ENCODE measurements at regions not wholly inside any gene's neighbourhood (a gene's known extent, or its start where the extent isn't known, plus 50 kb on each side); places are given as distances from the start of the nearest gene placed in this dataset.

GRCh38 chr15:45743426-45744235 lies 108.8 kb downstream of the SQOR start:
- no peak overlapping the region for H2BK5ac ChIP-seq (ENCODE audit: low read depth, low read length)
- H2BK15ac ChIP-seq (ENCODE audit: low read length): no peak overlapping the region
- POLR2A ChIA-PET (ENCODE audit: partially characterized antibody): no interaction called here
- CTCF ChIA-PET (ENCODE audit: partially characterized antibody): interaction anchor here (0.8 to 1.4 kb wide), 5 partner anchors 14 to 46 kb away, joined by 3 to 4 read pairs (median 3); no protein-coding TSS in a partner anchor
- H2AFZ ChIP-seq (ENCODE audit: low read length): no peak overlapping the region
- H2BK120ac ChIP-seq (replicated peaks; ENCODE audit: low read depth, low read length): no peak overlapping the region
- H3K27me3 ChIP-seq (replicated peaks in 1 of 4; ENCODE audit: control insufficient read depth in 3 of 4, extremely low read depth in 1 of 4, insufficient read depth in 3 of 4, low read length in 3 of 4): no peaks in the 10 kb centered on the region
- H3K27ac ChIP-seq (ENCODE audit: low read depth, low read length): no peak overlapping the region
- no peak for FAIRE-seq
- no peak for DNase-seq (ENCODE audit: low read depth in 1 of 2, low spot score in 2 of 2)
- no peaks in the 10 kb centered on the region for H3K79me1 ChIP-seq (ENCODE audit: low read depth, low read length)
- no peak overlapping the region for H3K14ac ChIP-seq (ENCODE audit: insufficient read length)
- WGBS, 2 experiments (ENCODE audit: extremely low coverage in 1 of 2, insufficient coverage in 1 of 2, insufficient read length in 1 of 2, insufficient replicate concordance in 2 of 2, low coverage in 1 of 2, low lambda C conversion rate in 2 of 2, missing lambda C conversion rate in 1 of 2): 70% methylated on average over 16 of the region's 16 CpGs; no CpG with 5 or more reads in 1 of the 2 experiments
- H2AK5ac ChIP-seq (ENCODE audit: low read depth, low read length): no peak overlapping the region
- H4K8ac ChIP-seq (ENCODE audit: extremely low read depth, insufficient read depth, low read length): no peak overlapping the region
- H4K20me1 ChIP-seq (replicated peaks in 1 of 2; ENCODE audit: control insufficient read depth in 1 of 2, insufficient read depth in 2 of 2, low read length in 2 of 2): no peaks in the 10 kb centered on the region
- no peak overlapping the region for H3K4ac ChIP-seq (replicated peaks; ENCODE audit: insufficient read length, low read depth, low read length)
- no peaks in the 10 kb centered on the region for H3K36me3 ChIP-seq (ENCODE audit: control insufficient read depth in 2 of 4, insufficient read depth in 4 of 4, low read length in 3 of 4)
- no peak overlapping the region for H4K91ac ChIP-seq (replicated peaks; ENCODE audit: insufficient read length, low read length)
- H4K5ac ChIP-seq (ENCODE audit: insufficient read length, low read depth, low read length): no peak overlapping the region
- no peaks in the 10 kb centered on the region for H3K9me3 ChIP-seq (ENCODE audit: insufficient read depth in 2 of 2, low read depth in 1 of 2, low read length in 1 of 2)
- no peak overlapping the region for H3K18ac ChIP-seq (ENCODE audit: extremely low read depth, low read length)
- no peaks in the 10 kb centered on the region for H3K23me2 ChIP-seq (ENCODE audit: low read depth, low read length)
- no peak overlapping the region for H3K4me3 ChIP-seq (ENCODE audit: extremely low read depth in 1 of 4, insufficient read depth in 2 of 4, low read depth in 3 of 4, low read length in 4 of 4)
- no peak overlapping the region for H2BK20ac ChIP-seq (ENCODE audit: low read length)
- no peak overlapping the region for H3K56ac ChIP-seq (replicated peaks; ENCODE audit: insufficient read length, low read depth, low read length)
- no peak overlapping the region; a peak in 1 of 7 replicates for H3K9ac ChIP-seq (replicated peaks in 1 of 4; ENCODE audit: extremely low read depth in 1 of 4, low read depth in 3 of 4, low read length in 3 of 4)
- H2BK12ac ChIP-seq (ENCODE audit: low read depth, low read length): no peak overlapping the region
- H3K23ac ChIP-seq (ENCODE audit: insufficient read length): no peak overlapping the region
- H3K4me2 ChIP-seq (ENCODE audit: insufficient read depth in 1 of 2, low read depth in 2 of 2, low read length in 2 of 2): no peak overlapping the region
- no peaks in the 10 kb centered on the region for H3K79me2 ChIP-seq (ENCODE audit: control insufficient read depth in 1 of 2, insufficient read depth in 2 of 2, low read length in 2 of 2)
- H3K4me1 ChIP-seq (replicated peaks in 1 of 4; ENCODE audit: control insufficient read depth in 3 of 4, insufficient read depth in 4 of 4, low read length in 3 of 4): peaks cover 0 to 7% (median 3%) of the 10 kb centered on the region in 4 experiments; a peak in 5 of 7 replicates
- no peak for TF ChIP-seq HDAC2 (IDR thresholded peaks at IDR 0.05; ENCODE audit: borderline replicate concordance in 1 of 2, low read depth in 2 of 2, low read length in 2 of 2)
- TF ChIP-seq JUND (IDR thresholded peaks at IDR 0.05; ENCODE audit: low read length): no peak
- TF ChIP-seq TBP (IDR thresholded peaks at IDR 0.05; ENCODE audit: low read depth, low read length): no peak
- TF ChIP-seq KDM4A (IDR thresholded peaks at IDR 0.05; ENCODE audit: low read depth, low read length, severe bottlenecking): no peak
- TF ChIP-seq CHD1 (IDR thresholded peaks at IDR 0.05; ENCODE audit: low read depth, low read length): no peak
- TF ChIP-seq RNF2 (IDR thresholded peaks at IDR 0.05; ENCODE audit: borderline replicate concordance, low read depth, low read length, missing control alignments, poor library complexity, severe bottlenecking): no peak
- no peak for TF ChIP-seq YY1 (IDR thresholded peaks at IDR 0.05; ENCODE audit: low read depth, low read length)
- TF ChIP-seq CBX5 (IDR thresholded peaks at IDR 0.05; ENCODE audit: low read depth, low read length): no peak
- TF ChIP-seq CTCF (IDR thresholded peaks at IDR 0.05; ENCODE audit: control extremely low read depth in 1 of 3, insufficient read depth in 1 of 3, low read depth in 1 of 3, low read length in 3 of 3): no peak

All from H1 (cell line).